DOHH2 (cell line): ENCODE measurements at regions not wholly inside any gene's neighbourhood (a gene's known extent, or its start where the extent isn't known, plus 50 kb on each side); places are given as distances from the start of the nearest gene placed in this dataset.

ENCODE experiments used
- CTCF ChIP-seq: fragments of 200-600 bp; sonication (generic); IDR thresholded peaks from one replicate; pipeline ENCODE4 v1.5.1; 2014; ENCODE audit warnings: antibody characterized with exemption, mild to moderate bottlenecking, low read depth, low read length; ENCODE audit not compliant: poor library complexity, severe bottlenecking
- EZH2phosphoT487 ChIP-seq: fragments of 200-600 bp; sonication (generic); IDR thresholded peaks from 2 replicates; pipeline ENCODE4 v1.6.1; 2017; ENCODE audit warnings: borderline replicate concordance, mild to moderate bottlenecking, antibody characterized with exemption, low read length, moderate library complexity, mixed read lengths

DNA sequence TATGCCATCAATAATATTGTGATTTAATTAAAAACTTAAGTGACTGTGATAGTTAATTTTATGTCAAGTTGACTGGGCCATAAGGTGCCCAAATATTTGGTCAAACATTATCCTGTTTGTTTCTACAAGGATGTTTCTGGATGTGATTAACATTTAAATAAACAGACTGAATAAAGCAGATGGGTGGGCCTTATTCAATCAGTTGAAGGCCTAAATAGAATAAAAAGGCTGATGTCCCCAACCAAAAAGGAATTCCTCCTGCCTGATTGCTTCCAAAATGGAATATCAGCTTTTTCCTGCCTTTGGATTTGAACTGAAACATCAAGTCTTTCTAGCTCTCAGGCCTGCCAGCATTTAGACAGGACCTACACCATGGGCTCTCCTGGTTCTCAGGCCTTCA lies 961.7 kb downstream of the NTRK3 start:
- TF ChIP-seq CTCF (no peak), EZH2phosphoT487 (no peak)
